Esophagus (tissue), 2 donors: ENCODE measurements at regions not wholly inside any gene's neighbourhood (a gene's known extent, or its start where the extent isn't known, plus 50 kb on each side); places are given as distances from the start of the nearest gene placed in this dataset.

Source experiments
- H3K27ac ChIP-seq, 2 donors: one replicate each; pipeline ENCODE4 v1.5.1; 2013; ENCODE audit warnings: low read depth in 2 of 2, mild to moderate bottlenecking in 2 of 2, inconsistent platforms in 1 of 2, low read length in 1 of 2, moderate library complexity in 1 of 2
- H3K27me3 ChIP-seq, 2 donors: one replicate each; pipeline ENCODE4 v1.6.1; 2013; ENCODE audit warnings: low read length in 2 of 2, control low read depth in 1 of 2, mild to moderate bottlenecking in 1 of 2; ENCODE audit not compliant: insufficient read depth in 2 of 2, control insufficient read depth in 1 of 2
- H3K36me3 ChIP-seq, 2 donors: one replicate each; pipeline ENCODE4 v1.6.1; 2013; ENCODE audit warnings: low read length in 1 of 2; ENCODE audit not compliant: control insufficient read depth in 2 of 2, insufficient read depth in 2 of 2
- H3K4me1 ChIP-seq, 2 donors: one replicate each; pipeline ENCODE4 v1.6.1; 2013; ENCODE audit warnings: low read length in 1 of 2; ENCODE audit not compliant: control insufficient read depth in 2 of 2, insufficient read depth in 2 of 2
- H3K4me3 ChIP-seq, 2 donors: one replicate each; pipeline ENCODE4 v1.5.1; 2013; ENCODE audit warnings: low read length in 2 of 2, mild to moderate bottlenecking in 2 of 2, low read depth in 1 of 2, moderate library complexity in 1 of 2
- H3K9me3 ChIP-seq, 2 donors: one replicate each; pipeline ENCODE4 v1.6.1; 2013; ENCODE audit warnings: mild to moderate bottlenecking in 2 of 2, low read depth in 1 of 2, low read length in 1 of 2, moderate library complexity in 1 of 2; ENCODE audit not compliant: control insufficient read depth in 2 of 2, insufficient read depth in 1 of 2
- WGBS, 2 donors: extraction: QIAGEN DNeasy Blood & Tissue Kit; methylation state at CpG; one replicate each; pipeline ENCODE4 v1.1.7; 2013; 5-methylcytosine and 5-hydroxymethylcytosine counted together
- donor health status: healthy with polysubstance abuse.
- donor health status: Bipolar disorder and iron deficiency.

- no peaks in the 10 kb centered on the region for H3K27me3 ChIP-seq
- H3K9me3 ChIP-seq, result no peaks in the 10 kb centered on the region
- WGBS, 2 donors, result 89 to 91% methylated on average over 1 of the region's 1 CpG
- no peak overlapping the region for H3K4me3 ChIP-seq
- no peaks in the 10 kb centered on the region for H3K36me3 ChIP-seq
- H3K4me1 ChIP-seq, result no peaks in the 10 kb centered on the region
- no peak overlapping the region for H3K27ac ChIP-seq
These were observed 125.8 kb upstream of the C1QTNF9B start for GRCh38 chr13:24023073-24023472.

GRCh38 chr13:24027494-24027893 lies 130.2 kb upstream of the C1QTNF9B start:
- H3K9me3 ChIP-seq, result peaks cover 0 to 2% of the 10 kb centered on the region in 2 donors
- H3K27ac ChIP-seq, result no peak overlapping the region
- no peaks in the 10 kb centered on the region for H3K36me3 ChIP-seq
- H3K4me1 ChIP-seq, result no peaks in the 10 kb centered on the region
- WGBS, 2 donors, result 52 to 62% methylated on average over 4 of the region's 4 CpGs
- H3K27me3 ChIP-seq, result no peaks in the 10 kb centered on the region
- no peak overlapping the region for H3K4me3 ChIP-seq

GRCh38 chr13:24032252-24032651 lies 128.3 kb upstream of the SPATA13 start:
- no peak overlapping the region for H3K4me3 ChIP-seq
- H3K36me3 ChIP-seq, result no peaks in the 10 kb centered on the region
- 34 to 42% methylated on average over 2 of the region's 2 CpGs for WGBS, 2 donors
- H3K27me3 ChIP-seq, result no peaks in the 10 kb centered on the region
- peaks cover 0 to 6% of the 10 kb centered on the region in 2 donors for H3K4me1 ChIP-seq
- H3K9me3 ChIP-seq, result peaks cover 0 to 2% of the 10 kb centered on the region in 2 donors
- peak overlapping the region in 1 of 2 donors; percentile 5 for H3K27ac ChIP-seq

- Histone ChIP-seq H3K4me3 (no peak overlapping the region), H3K27ac (peak overlapping the region in 1 of 2 donors; percentile 5), H3K4me1 (peaks cover 0 to 6% of the 10 kb centered on the region in 2 donors), H3K9me3 (peaks cover 0 to 2% of the 10 kb centered on the region in 2 donors), H3K36me3 (no peaks in the 10 kb centered on the region), H3K27me3 (no peaks in the 10 kb centered on the region)
- 57% methylated on average over 2 of the region's 2 CpGs for WGBS, 2 donors
These were observed 127.8 kb upstream of the SPATA13 start for GRCh38 chr13:24032674-24033073.

GRCh38 chr13:24033527-24034302 lies 126.8 kb upstream of the SPATA13 start:
- Histone ChIP-seq H3K9me3 (peaks cover 0 to 2% of the 10 kb centered on the region in 2 donors), H3K4me3 (no peak overlapping the region), H3K36me3 (no peaks in the 10 kb centered on the region), H3K4me1 (peaks cover 0 to 6% of the 10 kb centered on the region in 2 donors), H3K27me3 (no peaks in the 10 kb centered on the region), H3K27ac (peak overlapping the region in 1 of 2 donors; percentile 48)
- 65 to 66% methylated on average over 11 of the region's 11 CpGs for WGBS, 2 donors

GRCh38 chr13:24035411-24035810 lies 125.1 kb upstream of the SPATA13 start:
- H3K36me3 ChIP-seq, result no peaks in the 10 kb centered on the region
- H3K27me3 ChIP-seq, result no peaks in the 10 kb centered on the region
- H3K4me3 ChIP-seq, result no peak overlapping the region
- H3K9me3 ChIP-seq, result no peaks in the 10 kb centered on the region
- H3K4me1 ChIP-seq, result peaks cover 0 to 6% of the 10 kb centered on the region in 2 donors
- peak overlapping the region; percentile 1 to 33 for H3K27ac ChIP-seq
- WGBS, 2 donors, result 58 to 61% methylated on average over 5 of the region's 5 CpGs

GRCh38 chr13:24036115-24036514 lies 124.4 kb upstream of the SPATA13 start:
- H3K4me3 ChIP-seq, result no peak overlapping the region
- peaks cover 0 to 6% of the 10 kb centered on the region in 2 donors for H3K4me1 ChIP-seq
- no peaks in the 10 kb centered on the region for H3K36me3 ChIP-seq
- WGBS, 2 donors, result 63 to 76% methylated on average over 2 of the region's 2 CpGs
- H3K9me3 ChIP-seq, result no peaks in the 10 kb centered on the region
- H3K27ac ChIP-seq, result no peak overlapping the region
- no peaks in the 10 kb centered on the region for H3K27me3 ChIP-seq

- peak overlapping the region in 1 of 2 donors; percentile 19 for H3K27ac ChIP-seq
- H3K27me3 ChIP-seq, result no peaks in the 10 kb centered on the region
- H3K4me1 ChIP-seq, result peaks cover 0 to 5% of the 10 kb centered on the region in 2 donors
- H3K4me3 ChIP-seq, result no peak overlapping the region
- no peaks in the 10 kb centered on the region for H3K9me3 ChIP-seq
- H3K36me3 ChIP-seq, result no peaks in the 10 kb centered on the region
- 43 to 61% methylated on average over 9 of the region's 9 CpGs for WGBS, 2 donors
These were observed 122.1 kb upstream of the SPATA13 start for GRCh38 chr13:24038405-24038804.

- WGBS, 2 donors, result 34 to 37% methylated on average over 3 of the region's 3 CpGs
These were observed 121.6 kb upstream of the SPATA13 start for GRCh38 chr13:24038841-24039330.

More at GRCh38 chr13:24038841-24039330, 121.6 kb upstream of the SPATA13 start:
- no peak overlapping the region for H3K4me3 ChIP-seq
- no peaks in the 10 kb centered on the region for H3K36me3 ChIP-seq
- H3K9me3 ChIP-seq, result no peaks in the 10 kb centered on the region
- no peaks in the 10 kb centered on the region for H3K27me3 ChIP-seq
- peak overlapping the region in 1 of 2 donors; percentile 3 for H3K27ac ChIP-seq
- peaks cover 0 to 3% of the 10 kb centered on the region in 2 donors for H3K4me1 ChIP-seq
